NT2/D1 (cell line): ENCODE measurements at regions not wholly inside any gene's neighbourhood (a gene's known extent, or its start where the extent isn't known, plus 50 kb on each side); places are given as distances from the start of the nearest gene placed in this dataset.
"Not testable (repeated sequence)": the region's sequence is repeated elsewhere in the genome, so short reads cannot be mapped to it uniquely, and the experiment has no call there.

Experiments used
- DNase-seq: peaks from one replicate; pipeline ENCODE4 v3.0.0-alpha.2; 2011; ENCODE audit warnings: low read depth, low spot score
- H3K27me3 ChIP-seq: 2 replicates; pipeline ENCODE4 v1.6.0; 2011; ENCODE audit warnings: mild to moderate bottlenecking; ENCODE audit not compliant: insufficient read length, insufficient read depth
- H3K36me3 ChIP-seq: 2 replicates; pipeline ENCODE4 v1.6.1; 2011; ENCODE audit warnings: mild to moderate bottlenecking, low read length, mixed read lengths; ENCODE audit not compliant: insufficient read depth, insufficient read length
- H3K4me1 ChIP-seq: 2 replicates; pipeline ENCODE4 v1.5.1; 2011; ENCODE audit not compliant: insufficient read depth, insufficient read length
- H3K4me3 ChIP-seq: 2 replicates; pipeline ENCODE4 v1.5.1; 2011; ENCODE audit warnings: low read depth; ENCODE audit not compliant: insufficient read length
- H3K9ac ChIP-seq: 2 replicates; pipeline ENCODE4 v1.6.0; 2011; ENCODE audit warnings: low read depth; ENCODE audit not compliant: insufficient read length
- H3K9me3 ChIP-seq: 2 replicates; pipeline ENCODE4 v1.5.1; 2011; ENCODE audit warnings: mild to moderate bottlenecking, low read length; ENCODE audit not compliant: insufficient read depth
- SUZ12 ChIP-seq: IDR thresholded peaks from 2 replicates; pipeline ENCODE4 v1.6.1; 2011; ENCODE audit not compliant: insufficient read length, insufficient read depth; ENCODE audit errors: extremely low read depth
- YY1 ChIP-seq: IDR thresholded peaks from 2 replicates; pipeline ENCODE4 v1.6.1; 2011; ENCODE audit not compliant: insufficient read length, insufficient read depth
- ZNF274 ChIP-seq: IDR thresholded peaks from 2 replicates; pipeline ENCODE4 v1.6.1; 2011; ENCODE audit warnings: mild to moderate bottlenecking, low read depth, low read length

- no peaks in the 10 kb centered on the region for H3K36me3 ChIP-seq
- H3K9ac ChIP-seq: no peak overlapping the region
- TF ChIP-seq YY1: no peak
- TF ChIP-seq ZNF274: no peak
- no peak for TF ChIP-seq SUZ12
- H3K9me3 ChIP-seq: no peaks in the 10 kb centered on the region
- H3K4me3 ChIP-seq: no peak overlapping the region
- DNase-seq: peak; percentile 22
- no peaks in the 10 kb centered on the region for H3K4me1 ChIP-seq
- H3K27me3 ChIP-seq: no peaks in the 10 kb centered on the region
Measured at GRCh38 chr13:75195495-75196146, 286.3 kb downstream of the TBC1D4 start.

GRCh38 chr13:75194717-75195462 lies 287.1 kb downstream of the TBC1D4 start:
- no peak for DNase-seq
- H3K9me3 ChIP-seq: no peaks in the 10 kb centered on the region

GRCh38 chr13:75186379-75186778 lies 295.6 kb downstream of the TBC1D4 start:
- H3K9ac ChIP-seq: no peak overlapping the region
- TF ChIP-seq SUZ12 (no peak), YY1 (no peak), ZNF274 (no peak)
- no peak overlapping the region for H3K4me3 ChIP-seq
- H3K27me3 ChIP-seq: no peaks in the 10 kb centered on the region
- no peaks in the 10 kb centered on the region; the same call in 1 of the 2 replicates for H3K9me3 ChIP-seq
- H3K4me1 ChIP-seq: no peaks in the 10 kb centered on the region
- H3K36me3 ChIP-seq: no peaks in the 10 kb centered on the region
- no peak for DNase-seq

More at GRCh38 chr13:75194717-75195462, 287.1 kb downstream of the TBC1D4 start:
- H3K4me3 ChIP-seq: no peak overlapping the region
- H3K4me1 ChIP-seq: no peaks in the 10 kb centered on the region
- no peak overlapping the region for H3K9ac ChIP-seq
- no peaks in the 10 kb centered on the region for H3K36me3 ChIP-seq
- H3K27me3 ChIP-seq: no peaks in the 10 kb centered on the region
- TF ChIP-seq YY1: no peak

GRCh38 chr13:75181906-75182305 lies 300.1 kb downstream of the TBC1D4 start:
- H3K27me3 ChIP-seq: no peaks in the 10 kb centered on the region

DNA sequence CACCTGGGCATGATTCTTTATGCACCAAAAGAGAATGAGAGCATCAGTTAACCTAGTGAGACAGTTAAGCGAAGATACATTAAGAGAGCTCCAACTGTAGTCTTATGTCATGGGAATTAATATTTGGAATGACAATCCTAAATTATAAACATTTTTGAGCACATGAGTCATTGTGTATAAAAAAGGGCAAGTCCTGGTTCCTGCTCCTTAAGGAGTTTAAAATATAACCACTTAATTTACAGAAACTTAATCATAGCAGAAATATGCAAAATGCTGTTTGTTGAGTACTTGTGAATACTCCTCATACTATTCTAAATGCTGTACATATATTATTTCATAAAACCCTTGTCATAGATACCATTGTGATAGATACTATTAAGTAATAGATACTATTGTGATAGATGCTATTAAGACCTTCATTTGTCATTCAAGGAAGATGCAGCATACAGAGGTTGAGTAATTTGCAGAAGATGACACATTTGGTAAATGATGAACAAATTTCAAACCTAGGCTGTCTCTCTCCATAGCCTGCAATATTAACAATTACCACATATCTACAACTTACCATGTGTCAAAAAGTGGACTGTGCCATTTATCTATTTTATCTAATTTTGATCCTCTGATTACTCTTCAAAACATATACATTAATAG lies 301.0 kb downstream of the TBC1D4 start:
- Histone ChIP-seq H3K9me3 (no peaks in the 10 kb centered on the region; the same call in none of the 2 replicates), H3K27me3 (no peaks in the 10 kb centered on the region), H3K36me3 (no peaks in the 10 kb centered on the region), H3K4me3 (no peak overlapping the region), H3K9ac (no peak overlapping the region), H3K4me1 (no peaks in the 10 kb centered on the region)
- TF ChIP-seq SUZ12: no peak
- no peak for TF ChIP-seq YY1
- no peak for TF ChIP-seq ZNF274
- DNase-seq: no peak

More at GRCh38 chr13:75181906-75182305, 300.1 kb downstream of the TBC1D4 start:
- Histone ChIP-seq H3K9me3 (no peaks in the 10 kb centered on the region; the same call in none of the 2 replicates), H3K36me3 (no peaks in the 10 kb centered on the region), H3K4me3 (no peak overlapping the region), H3K9ac (no peak overlapping the region), H3K4me1 (no peaks in the 10 kb centered on the region)
- TF ChIP-seq ZNF274 (no peak), SUZ12 (no peak), YY1 (no peak)
- no peak for DNase-seq

DNA sequence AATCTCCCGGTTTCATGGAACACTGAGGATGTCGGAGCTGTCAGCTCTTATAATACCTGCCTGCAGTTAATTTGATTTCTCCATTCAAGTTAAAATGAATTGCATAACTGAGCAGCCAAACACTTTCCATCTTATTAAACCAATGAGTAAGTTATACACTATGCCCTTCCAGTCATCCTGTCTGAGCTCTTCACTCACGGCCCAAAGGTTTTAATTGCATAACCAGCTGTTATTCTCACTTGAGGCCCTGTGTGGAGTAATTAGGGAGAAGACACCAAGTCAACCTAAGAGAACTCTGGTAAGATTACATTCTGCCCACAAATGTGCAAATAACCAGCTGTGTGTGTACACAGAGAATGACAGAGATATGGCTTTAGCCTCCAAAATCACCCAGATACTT lies 303.5 kb downstream of the TBC1D4 start:
- Histone ChIP-seq H3K9ac (no peak overlapping the region), H3K27me3 (no peaks in the 10 kb centered on the region), H3K36me3 (no peaks in the 10 kb centered on the region), H3K4me1 (no peaks in the 10 kb centered on the region), H3K9me3 (no peaks in the 10 kb centered on the region; the same call in 1 of the 2 replicates), H3K4me3 (no peak overlapping the region)
- no peak for DNase-seq
- TF ChIP-seq SUZ12 (no peak), YY1 (no peak), ZNF274 (no peak)

DNA sequence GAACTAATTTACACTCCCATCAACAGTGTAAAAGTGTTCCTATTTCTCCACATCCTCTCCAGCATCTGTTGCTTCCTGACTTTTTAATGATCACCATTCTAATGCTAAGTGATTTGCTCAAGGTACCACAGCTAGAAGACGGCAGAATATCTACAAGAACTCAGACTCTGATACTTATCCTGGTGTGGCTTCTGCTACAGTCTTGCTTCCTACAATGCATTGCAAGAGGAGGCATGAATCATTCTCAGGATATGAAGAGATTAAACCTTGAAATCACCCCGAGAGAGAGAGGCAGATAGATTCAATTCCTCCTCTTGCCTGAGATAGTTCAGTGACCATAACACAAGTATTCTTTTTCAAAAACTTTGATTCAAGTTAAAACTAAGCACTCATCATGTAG lies 306.4 kb downstream of the TBC1D4 start:
- DNase-seq: no peak

GRCh38 chr13:75175097-75175496 lies 306.9 kb downstream of the TBC1D4 start:
- not testable (repeated sequence) for H3K9ac ChIP-seq, H3K9me3 ChIP-seq, DNase-seq, H3K4me3 ChIP-seq, H3K4me1 ChIP-seq, H3K27me3 ChIP-seq, H3K36me3 ChIP-seq

More for the DNA sequence above, 306.4 kb downstream of the TBC1D4 start:
- H3K9me3 ChIP-seq: no peaks in the 10 kb centered on the region; the same call in 1 of the 2 replicates
- H3K36me3 ChIP-seq: no peaks in the 10 kb centered on the region
- no peaks in the 10 kb centered on the region for H3K4me1 ChIP-seq
- H3K9ac ChIP-seq: no peak overlapping the region
- H3K27me3 ChIP-seq: no peaks in the 10 kb centered on the region
- TF ChIP-seq ZNF274 (no peak), SUZ12 (no peak), YY1 (no peak)
- H3K4me3 ChIP-seq: no peak overlapping the region
